Activated CD8-positive, alpha-beta memory T cell treated with anti-CD3 and anti-CD28 coated beads, Interleukin-2, amount 50 U/mL, for 1 hour (primary cell): ENCODE measurements at regions not wholly inside any gene's neighbourhood (a gene's known extent, or its start where the extent isn't known, plus 50 kb on each side); places are given as distances from the start of the nearest gene placed in this dataset.
"Not testable (repeated sequence)": the region's sequence is repeated elsewhere in the genome, so short reads cannot be mapped to it uniquely, and the experiment has no call there.

ENCODE experiments used
- DNase-seq: peaks from one replicate; pipeline ENCODE4 v3.0.0-alpha.2; 2020; ENCODE audit errors: extremely low read depth

GRCh38 chr7:68911754-68912153 lies 686.5 kb upstream of the AUTS2 start:
- DNase-seq, result no peak

GRCh38 chr7:68914006-68914405 lies 684.3 kb upstream of the AUTS2 start:
- no peak for DNase-seq

DNA sequence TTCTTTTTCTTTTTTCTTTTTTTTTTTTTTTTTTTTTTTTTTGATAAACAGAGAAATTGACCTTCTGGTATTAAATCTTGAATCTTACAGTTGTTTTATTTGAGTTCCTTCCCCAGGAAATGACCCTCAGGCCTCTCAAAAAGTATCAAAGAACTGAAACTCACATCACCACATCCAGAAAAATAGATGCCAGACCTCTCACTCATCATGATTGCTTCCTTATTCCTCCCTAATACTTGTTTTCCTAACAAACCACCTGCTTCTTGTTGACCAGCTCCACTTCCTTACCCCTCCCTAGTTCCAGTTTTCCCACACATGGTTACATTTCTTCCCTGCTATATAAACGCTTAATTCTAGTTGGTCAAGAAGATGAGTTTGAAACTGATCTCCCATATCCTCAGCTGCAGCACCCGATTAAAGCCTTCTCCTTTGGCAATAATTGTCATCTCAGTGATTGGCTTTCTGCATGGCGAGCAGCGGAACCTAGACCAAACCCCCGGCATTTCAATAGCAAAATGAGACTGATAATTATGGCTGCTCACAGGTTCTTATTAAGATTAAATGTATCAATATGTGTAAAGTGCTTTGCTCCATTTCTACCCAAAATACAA lies 681.1 kb upstream of the AUTS2 start:
- no peak for DNase-seq

DNA sequence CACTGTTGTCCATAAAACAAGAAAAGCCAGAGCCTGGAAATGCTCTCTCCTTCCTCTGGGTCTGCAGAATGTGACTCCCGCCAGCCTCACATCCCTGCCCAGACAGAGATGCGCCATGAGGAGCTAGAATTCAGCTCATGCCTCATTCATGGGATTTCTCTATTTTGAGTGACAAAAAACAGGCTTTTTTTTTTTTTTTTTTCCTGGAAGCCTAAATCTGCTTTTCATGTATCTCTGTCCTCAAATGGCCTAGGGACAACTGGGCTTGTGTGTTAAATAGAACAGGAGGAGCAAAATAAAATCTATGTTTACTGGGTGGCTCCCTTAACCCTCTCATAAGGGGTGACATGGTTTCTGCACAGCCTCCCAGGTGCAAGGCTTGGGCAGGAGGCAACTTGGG lies 679.7 kb upstream of the AUTS2 start:
- DNase-seq, result no peak

GRCh38 chr7:68922850-68923249 lies 675.4 kb upstream of the AUTS2 start:
- no peak for DNase-seq

DNA sequence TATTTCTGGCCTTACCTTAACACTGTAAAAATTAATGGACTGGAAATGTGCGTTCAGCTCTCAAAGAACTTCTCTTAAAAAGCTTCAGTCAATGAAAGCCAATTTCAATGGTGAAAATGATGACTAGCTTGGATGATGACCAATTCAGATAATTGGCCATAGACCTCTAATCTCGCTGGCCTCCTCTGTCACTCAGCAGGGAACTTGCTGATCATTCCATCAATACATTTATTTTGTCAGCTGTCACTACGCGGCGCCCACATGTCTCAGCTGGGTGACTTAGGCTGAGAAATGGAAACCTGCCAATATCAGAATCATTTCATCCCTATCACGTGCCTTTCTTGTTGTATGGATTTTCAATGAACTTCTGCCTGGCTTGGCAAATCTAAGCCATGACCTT lies 673.0 kb upstream of the AUTS2 start:
- DNase-seq, result no peak

GRCh38 chr7:68929781-68930261 lies 668.5 kb upstream of the AUTS2 start:
- no peak for DNase-seq

GRCh38 chr7:68936471-68937035 lies 661.7 kb upstream of the AUTS2 start:
- no peak for DNase-seq

GRCh38 chr7:68938151-68938550 lies 660.1 kb upstream of the AUTS2 start:
- DNase-seq, result no peak

DNA sequence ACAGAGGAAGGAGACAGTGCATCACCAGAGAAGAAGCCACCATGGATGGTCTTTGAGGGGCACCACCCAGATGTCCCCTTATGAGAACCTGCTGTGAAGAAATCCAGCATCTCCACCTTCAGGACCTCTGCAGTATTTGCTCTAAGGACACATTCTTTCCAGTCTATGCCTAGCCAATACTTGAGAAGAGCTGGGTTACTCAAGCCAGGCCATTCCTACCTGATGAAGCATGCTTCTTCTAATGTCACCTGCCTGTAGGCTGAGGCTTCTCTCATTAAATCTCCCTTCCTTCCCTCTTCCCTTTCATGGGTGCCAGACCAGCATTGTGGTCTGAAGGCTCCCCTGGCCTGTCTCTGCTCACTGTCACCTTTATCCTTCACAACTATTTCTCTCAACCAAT lies 654.5 kb upstream of the AUTS2 start:
- no peak for DNase-seq

- DNase-seq, result no peak
Observed at GRCh38 chr7:68955656-68956055, 642.6 kb upstream of the AUTS2 start.

DNA sequence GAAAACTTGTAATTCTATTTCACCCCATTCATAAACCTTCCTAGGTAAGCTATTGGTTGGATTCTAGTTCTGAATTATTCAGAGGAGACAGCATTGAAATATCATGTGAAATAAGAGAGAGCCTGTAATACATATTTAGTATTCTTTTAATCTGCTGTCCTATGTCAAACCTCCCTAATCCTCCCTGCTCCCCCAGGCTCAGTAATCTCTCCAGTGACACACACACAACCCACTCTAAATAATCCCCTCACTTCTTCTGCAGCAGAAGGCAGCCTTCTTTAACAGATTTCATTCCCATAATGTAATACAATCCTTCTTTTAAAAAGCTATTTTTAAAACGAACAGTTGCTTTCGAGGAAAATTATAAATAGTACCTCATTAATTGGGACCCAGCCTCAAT lies 639.7 kb upstream of the AUTS2 start:
- DNase-seq, result no peak

- no peak for DNase-seq
Observed at GRCh38 chr7:68963552-68963951, 634.7 kb upstream of the AUTS2 start.

- DNase-seq, result no peak
Observed at GRCh38 chr7:68964060-68964459, 634.2 kb upstream of the AUTS2 start.

GRCh38 chr7:68965351-68965750 lies 632.9 kb upstream of the AUTS2 start:
- no peak for DNase-seq

DNA sequence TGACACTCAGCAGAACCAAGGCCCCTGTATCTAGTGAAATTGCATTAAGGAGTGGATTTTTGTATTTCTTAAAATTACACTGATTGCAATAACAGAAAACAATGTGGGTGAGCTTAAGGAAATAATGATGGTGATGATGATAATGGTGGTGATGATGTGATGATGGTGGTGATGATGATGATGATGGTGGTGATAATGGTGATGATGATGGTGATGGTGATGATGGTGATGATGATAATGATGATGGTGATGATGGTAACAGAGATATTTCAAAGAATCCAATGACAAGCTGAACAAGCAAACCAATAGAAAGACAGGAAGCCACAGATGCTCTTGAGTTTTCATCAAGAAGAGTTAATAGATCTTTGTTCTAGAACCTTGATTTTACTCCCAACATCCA lies 630.7 kb upstream of the AUTS2 start:
- no peak for DNase-seq

GRCh38 chr7:68969571-68969970 lies 628.7 kb upstream of the AUTS2 start:
- DNase-seq, result no peak

DNA sequence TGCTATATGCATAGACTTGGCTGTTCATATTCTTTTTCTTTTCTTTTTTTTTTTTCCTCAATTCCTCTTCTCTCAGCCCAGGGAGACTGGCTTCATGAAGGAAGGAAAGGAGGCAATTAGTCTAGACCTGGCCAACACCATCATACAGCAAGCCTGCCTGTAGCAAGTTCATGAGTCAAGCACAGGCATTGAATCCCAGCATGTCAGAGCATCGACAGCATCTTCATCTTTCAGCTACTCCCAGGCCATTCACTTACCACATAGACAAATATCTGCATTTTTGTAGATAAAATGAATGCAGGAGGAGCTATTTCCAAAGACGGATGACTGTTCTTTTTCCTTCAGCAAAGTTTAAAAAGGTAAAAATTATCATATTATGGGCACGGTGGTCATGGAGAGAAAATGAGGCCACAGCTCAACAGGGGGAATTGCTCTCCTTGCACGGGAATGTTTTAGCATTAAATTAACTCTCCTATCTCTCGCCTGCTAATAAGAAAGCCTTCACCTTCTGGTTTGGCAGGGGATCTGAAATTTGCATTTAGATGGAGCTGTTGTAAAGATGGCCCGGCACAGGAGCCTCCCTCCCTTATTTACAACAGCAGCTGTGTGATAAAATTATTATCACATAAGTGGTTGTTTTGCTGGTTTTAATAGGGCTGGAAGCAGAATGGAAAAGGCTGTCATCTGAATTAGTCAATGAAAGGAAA lies 626.5 kb upstream of the AUTS2 start:
- DNase-seq, result no peak

GRCh38 chr7:68977385-68978055 lies 620.8 kb upstream of the AUTS2 start:
- DNase-seq, result no peak

- DNase-seq, result no peak
Observed at GRCh38 chr7:68978710-68979109, 619.6 kb upstream of the AUTS2 start.

- DNase-seq, result no peak
Observed at GRCh38 chr7:68980011-68980410, 618.3 kb upstream of the AUTS2 start.

DNA sequence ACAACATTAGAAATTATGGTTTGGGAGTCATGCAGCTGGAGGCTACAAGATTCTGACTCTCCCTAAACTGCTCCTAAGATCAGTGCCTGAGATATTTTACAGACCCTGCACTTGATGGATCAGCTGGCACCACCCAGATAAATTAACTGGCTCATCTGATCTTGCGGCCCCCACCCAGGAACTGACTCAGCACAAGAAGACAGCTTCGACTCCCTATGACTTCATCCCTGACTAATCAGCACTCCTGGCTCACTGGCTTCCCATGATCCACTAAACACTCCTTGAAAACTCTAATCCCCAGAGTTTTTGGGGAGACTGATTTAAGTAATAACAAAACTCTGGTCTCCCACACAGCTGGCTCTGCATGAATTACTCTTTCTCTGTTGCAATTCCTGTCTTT lies 617.8 kb upstream of the AUTS2 start:
- not testable (repeated sequence) for DNase-seq

- DNase-seq, result no peak
Observed at GRCh38 chr7:68984306-68984705, 614.0 kb upstream of the AUTS2 start.
